ENCODE measurements at regions not wholly inside any gene's neighbourhood (a gene's known extent, or its start where the extent isn't known, plus 50 kb on each side); places are given as distances from the start of the nearest gene placed in this dataset.

DNA sequence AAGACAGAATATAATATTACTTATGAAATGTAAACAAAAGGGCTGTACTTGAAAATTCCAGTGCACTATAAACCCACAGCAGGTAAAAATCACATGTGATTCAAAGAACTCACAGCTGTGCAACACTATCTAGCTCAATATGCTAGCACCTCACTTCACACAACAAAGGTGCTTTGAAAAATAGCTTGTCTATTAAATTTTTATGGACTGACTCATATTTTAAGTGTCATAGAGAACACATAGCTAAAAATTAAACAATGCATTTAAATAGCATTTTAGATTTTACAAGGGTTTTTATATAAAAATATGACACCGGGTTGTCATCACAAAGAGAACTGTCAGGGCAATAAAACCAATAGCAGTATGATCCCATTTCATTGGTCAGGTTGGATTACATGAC, 1390.5 kb upstream of the TENM4 start:
- POLR2A ChIA-PET (ENCODE audit: partially characterized antibody): no interaction called here
- H3K9me3 Mint-ChIP-seq: peaks cover 2 to 17% (median 9%) of the 10 kb centered on the region in 8 donors
- intact Hi-C loops (cut with micrococcal nuclease): no loop called here
- no peaks in the 10 kb centered on the region for H3K27me3 Mint-ChIP-seq
- no peak overlapping the region for H3K27ac Mint-ChIP-seq
- H3K4me3 Mint-ChIP-seq: no peak overlapping the region
- no peaks in the 10 kb centered on the region for H3K36me3 ChIP-seq (ENCODE audit: insufficient read depth, low read length)
- DNase-seq: no peak
- no peaks in the 10 kb centered on the region for H3K36me3 Mint-ChIP-seq
- no peak overlapping the region for H3K4me3 ChIP-seq (ENCODE audit: low read length in 2 of 2)
- H3K27ac ChIP-seq (ENCODE audit: low read depth, low read length): no peak overlapping the region
- no peaks in the 10 kb centered on the region for H3K27me3 ChIP-seq (ENCODE audit: insufficient read depth, low read length)
- CTCF ChIA-PET (ENCODE audit: partially characterized antibody): no interaction called here
- H3K4me1 Mint-ChIP-seq: no peaks in the 10 kb centered on the region
- no peaks in the 10 kb centered on the region for H3K4me1 ChIP-seq (ENCODE audit: insufficient read depth, low read length)
- peaks cover 0 to 5% of the 10 kb centered on the region in 2 donors for H3K9me3 ChIP-seq (ENCODE audit: control insufficient read depth in 1 of 2, low read length in 2 of 2)

DNA sequence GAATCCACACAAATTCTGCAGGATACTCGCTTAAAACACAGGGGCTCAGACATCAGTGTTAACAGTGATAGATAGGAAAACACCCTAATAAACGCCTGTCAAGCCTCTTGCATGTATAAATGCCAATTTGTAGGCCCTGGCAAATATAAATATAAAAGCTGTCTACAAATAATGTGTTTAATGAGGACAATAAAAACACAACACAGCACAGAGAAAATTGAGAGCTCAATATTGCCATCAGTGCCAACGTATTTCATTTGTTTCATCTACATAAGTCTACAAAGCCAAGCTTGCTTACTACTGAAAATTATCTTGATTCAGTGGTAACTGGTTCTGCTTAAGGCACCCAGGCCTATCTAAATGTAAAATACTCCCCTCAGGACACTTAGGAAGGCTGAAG, 1387.0 kb upstream of the TENM4 start:
- Mint-ChIP-seq H3K4me3 (no peak overlapping the region), H3K4me1 (no peaks in the 10 kb centered on the region), H3K36me3 (no peaks in the 10 kb centered on the region), H3K27me3 (no peaks in the 10 kb centered on the region), H3K27ac (no peak overlapping the region), H3K9me3 (peaks cover 0 to 9% (median 4%) of the 10 kb centered on the region in 8 donors)
- Histone ChIP-seq H3K4me3 (ENCODE audit: low read length in 2 of 2) (no peak overlapping the region), H3K27me3 (ENCODE audit: insufficient read depth, low read length) (no peaks in the 10 kb centered on the region), H3K4me1 (ENCODE audit: insufficient read depth, low read length) (no peaks in the 10 kb centered on the region), H3K36me3 (ENCODE audit: insufficient read depth, low read length) (no peaks in the 10 kb centered on the region), H3K27ac (ENCODE audit: low read depth, low read length) (no peak overlapping the region), H3K9me3 (ENCODE audit: control insufficient read depth in 1 of 2, low read length in 2 of 2) (peaks cover 0 to 5% of the 10 kb centered on the region in 2 donors)
- DNase-seq: no peak
- ChIA-PET CTCF (ENCODE audit: partially characterized antibody) (no interaction called here), POLR2A (ENCODE audit: partially characterized antibody) (no interaction called here)
- intact Hi-C loops (cut with micrococcal nuclease): no loop called here

DNA sequence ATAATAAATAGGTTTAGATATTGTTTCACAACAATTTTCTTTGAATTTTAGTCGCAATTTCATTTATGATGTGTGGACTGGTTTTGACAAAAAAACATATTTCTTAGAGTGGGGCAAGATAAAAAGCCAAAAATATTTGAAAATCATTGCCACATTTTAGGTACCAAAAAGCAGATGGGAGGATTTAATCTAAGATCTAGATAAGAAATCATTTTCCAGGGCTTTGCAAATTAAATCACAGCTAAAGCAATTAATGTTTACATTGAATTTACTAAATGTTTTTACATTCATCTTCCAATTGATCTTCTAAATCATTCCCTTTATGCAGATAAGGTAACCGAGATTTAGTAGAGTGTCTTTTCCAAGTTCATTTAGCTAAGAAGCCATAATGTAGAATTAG, 1386.0 kb upstream of the TENM4 start:
- intact Hi-C loops (cut with micrococcal nuclease): no loop called here
- peaks cover 0 to 9% (median 3%) of the 10 kb centered on the region in 8 donors for H3K9me3 Mint-ChIP-seq
- no peak for DNase-seq
- Histone ChIP-seq H3K4me1 (ENCODE audit: insufficient read depth, low read length) (no peaks in the 10 kb centered on the region), H3K36me3 (ENCODE audit: insufficient read depth, low read length) (no peaks in the 10 kb centered on the region), H3K4me3 (ENCODE audit: low read length in 2 of 2) (no peak overlapping the region), H3K27me3 (ENCODE audit: insufficient read depth, low read length) (no peaks in the 10 kb centered on the region), H3K9me3 (ENCODE audit: control insufficient read depth in 1 of 2, low read length in 2 of 2) (peaks cover 0 to 5% of the 10 kb centered on the region in 2 donors), H3K27ac (ENCODE audit: low read depth, low read length) (no peak overlapping the region)
- no peak overlapping the region for H3K4me3 Mint-ChIP-seq
- H3K36me3 Mint-ChIP-seq: no peaks in the 10 kb centered on the region
- H3K27ac Mint-ChIP-seq: no peak overlapping the region
- no peaks in the 10 kb centered on the region for H3K27me3 Mint-ChIP-seq
- CTCF ChIA-PET (ENCODE audit: partially characterized antibody): no interaction called here
- no peaks in the 10 kb centered on the region for H3K4me1 Mint-ChIP-seq
- POLR2A ChIA-PET (ENCODE audit: partially characterized antibody): no interaction called here

DNA sequence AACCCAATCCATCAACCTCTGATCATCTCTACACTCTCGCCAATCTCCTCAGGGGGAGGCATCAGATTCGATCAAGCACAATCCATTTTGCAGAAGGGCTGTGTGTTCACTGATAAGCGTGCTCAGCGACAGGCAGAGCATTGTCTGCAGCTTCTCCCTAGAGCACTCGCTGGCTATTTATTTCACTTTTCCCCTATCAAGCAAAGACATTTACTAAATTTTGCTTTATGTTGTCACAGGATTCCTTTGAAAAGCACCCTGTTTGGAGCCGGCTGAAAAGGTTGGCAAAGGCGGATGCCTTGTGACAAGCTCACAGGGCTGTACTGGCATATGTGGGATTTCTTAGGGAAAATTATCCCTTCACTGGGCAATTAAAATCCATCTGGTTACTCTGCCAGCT, 1381.5 kb upstream of the TENM4 start:
- Histone ChIP-seq H3K27ac (ENCODE audit: low read depth, low read length) (no peak overlapping the region), H3K27me3 (ENCODE audit: insufficient read depth, low read length) (no peaks in the 10 kb centered on the region), H3K36me3 (ENCODE audit: insufficient read depth, low read length) (no peaks in the 10 kb centered on the region), H3K4me1 (ENCODE audit: insufficient read depth, low read length) (no peaks in the 10 kb centered on the region), H3K4me3 (ENCODE audit: low read length in 2 of 2) (no peak overlapping the region), H3K9me3 (ENCODE audit: control insufficient read depth in 1 of 2, low read length in 2 of 2) (no peaks in the 10 kb centered on the region)
- no peaks in the 10 kb centered on the region for H3K4me1 Mint-ChIP-seq
- intact Hi-C loops (cut with micrococcal nuclease): no loop called here
- no peaks in the 10 kb centered on the region for H3K27me3 Mint-ChIP-seq
- no peak overlapping the region for H3K27ac Mint-ChIP-seq
- peaks cover 0 to 14% (median 3%) of the 10 kb centered on the region in 8 donors for H3K9me3 Mint-ChIP-seq
- CTCF ChIA-PET (ENCODE audit: partially characterized antibody): no interaction called here
- POLR2A ChIA-PET (ENCODE audit: partially characterized antibody): no interaction called here
- no peak overlapping the region for H3K4me3 Mint-ChIP-seq
- no peak for DNase-seq
- H3K36me3 Mint-ChIP-seq: no peaks in the 10 kb centered on the region

DNA sequence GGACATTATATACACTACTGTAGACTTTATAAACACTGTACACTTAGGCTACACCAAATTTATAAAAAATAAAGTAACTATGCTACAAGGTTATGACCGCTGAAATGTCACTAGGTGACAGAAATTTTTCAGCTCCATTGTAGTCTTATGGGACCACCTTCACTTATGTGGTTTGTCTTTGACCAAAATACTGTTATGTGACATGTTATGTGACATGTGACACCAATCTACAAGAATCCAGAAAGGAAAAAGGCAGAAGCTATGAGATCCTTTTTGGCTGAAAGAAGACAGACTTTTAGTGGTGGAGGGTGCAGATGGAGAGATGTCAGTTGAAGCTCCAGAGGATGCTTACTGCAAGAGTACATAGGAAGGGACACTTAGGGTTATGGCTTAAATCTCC, 1378.4 kb upstream of the TENM4 start:
- Histone ChIP-seq H3K36me3 (ENCODE audit: insufficient read depth, low read length) (no peaks in the 10 kb centered on the region), H3K27me3 (ENCODE audit: insufficient read depth, low read length) (no peaks in the 10 kb centered on the region), H3K4me3 (ENCODE audit: low read length in 2 of 2) (no peak overlapping the region), H3K4me1 (ENCODE audit: insufficient read depth, low read length) (no peaks in the 10 kb centered on the region), H3K27ac (ENCODE audit: low read depth, low read length) (no peak overlapping the region), H3K9me3 (ENCODE audit: control insufficient read depth in 1 of 2, low read length in 2 of 2) (no peaks in the 10 kb centered on the region)
- H3K36me3 Mint-ChIP-seq: no peaks in the 10 kb centered on the region
- intact Hi-C loops (cut with micrococcal nuclease): no loop called here
- no peak overlapping the region for H3K27ac Mint-ChIP-seq
- no peaks in the 10 kb centered on the region for H3K4me1 Mint-ChIP-seq
- H3K9me3 Mint-ChIP-seq: peaks cover 0 to 21% (median 5%) of the 10 kb centered on the region in 8 donors
- H3K27me3 Mint-ChIP-seq: no peaks in the 10 kb centered on the region
- CTCF ChIA-PET (ENCODE audit: partially characterized antibody): no interaction called here
- no peak overlapping the region for H3K4me3 Mint-ChIP-seq
- POLR2A ChIA-PET (ENCODE audit: partially characterized antibody): no interaction called here
- no peak for DNase-seq

DNA sequence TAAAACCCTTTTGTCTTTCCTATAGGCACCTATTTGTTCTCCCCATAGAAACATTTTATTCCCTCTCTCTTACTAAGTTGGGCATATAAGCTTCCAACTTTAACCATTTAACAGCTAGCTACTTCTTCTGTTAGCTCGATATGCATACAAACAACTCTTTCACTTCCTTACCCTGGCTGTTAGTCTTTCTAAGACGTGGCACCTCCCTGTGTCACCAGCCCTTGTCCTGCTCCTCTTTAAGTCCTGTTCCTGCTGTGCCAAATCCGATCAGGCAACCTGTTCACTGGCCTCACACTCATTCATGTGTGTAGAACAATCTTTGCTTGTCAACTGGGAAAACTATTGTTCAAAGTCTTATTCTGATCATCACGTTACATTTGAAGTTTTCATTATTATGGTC, 1376.1 kb upstream of the TENM4 start:
- Histone ChIP-seq H3K4me1 (ENCODE audit: insufficient read depth, low read length) (no peaks in the 10 kb centered on the region), H3K4me3 (ENCODE audit: low read length in 2 of 2) (no peak overlapping the region), H3K36me3 (ENCODE audit: insufficient read depth, low read length) (no peaks in the 10 kb centered on the region), H3K9me3 (ENCODE audit: control insufficient read depth in 1 of 2, low read length in 2 of 2) (no peaks in the 10 kb centered on the region), H3K27me3 (ENCODE audit: insufficient read depth, low read length) (no peaks in the 10 kb centered on the region), H3K27ac (ENCODE audit: low read depth, low read length) (no peak overlapping the region)
- H3K9me3 Mint-ChIP-seq: peaks cover 0 to 21% (median 7%) of the 10 kb centered on the region in 8 donors
- no peak for DNase-seq
- H3K4me3 Mint-ChIP-seq: no peak overlapping the region
- H3K4me1 Mint-ChIP-seq: no peaks in the 10 kb centered on the region
- CTCF ChIA-PET (ENCODE audit: partially characterized antibody): no interaction called here
- no peak overlapping the region for H3K27ac Mint-ChIP-seq
- POLR2A ChIA-PET (ENCODE audit: partially characterized antibody): no interaction called here
- H3K36me3 Mint-ChIP-seq: no peaks in the 10 kb centered on the region
- H3K27me3 Mint-ChIP-seq: no peaks in the 10 kb centered on the region
- intact Hi-C loops (cut with micrococcal nuclease): no loop called here

DNA sequence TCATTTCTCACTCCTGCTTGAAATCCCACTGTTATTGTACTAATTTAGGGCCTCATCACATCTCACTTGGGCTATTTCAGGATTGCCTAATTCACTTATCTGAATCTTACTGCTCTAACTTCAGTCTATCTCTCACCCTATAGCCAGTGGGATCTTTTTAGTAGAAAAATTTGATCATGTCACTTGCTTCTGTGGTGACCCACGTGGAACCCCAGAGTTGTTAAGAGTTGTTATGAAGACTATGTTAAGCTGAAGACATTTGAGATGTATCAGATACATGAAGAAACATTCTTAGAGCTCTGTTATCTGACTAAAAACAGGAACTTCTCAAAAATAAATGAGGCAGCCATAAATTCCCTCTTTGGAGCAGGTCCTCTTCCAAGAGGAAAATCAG, 1375.6 kb upstream of the TENM4 start:
- no peak for DNase-seq
- H3K4me1 ChIP-seq (ENCODE audit: insufficient read depth, low read length): no peaks in the 10 kb centered on the region
- H3K4me3 ChIP-seq (ENCODE audit: low read length in 2 of 2): no peak overlapping the region
- no peaks in the 10 kb centered on the region for H3K36me3 Mint-ChIP-seq
- H3K9me3 Mint-ChIP-seq: peaks cover 0 to 21% (median 7%) of the 10 kb centered on the region in 8 donors
- no peaks in the 10 kb centered on the region for H3K27me3 ChIP-seq (ENCODE audit: insufficient read depth, low read length)
- H3K27ac ChIP-seq (ENCODE audit: low read depth, low read length): no peak overlapping the region
- intact Hi-C loops (cut with micrococcal nuclease): no loop called here
- no peaks in the 10 kb centered on the region for H3K27me3 Mint-ChIP-seq
- CTCF ChIA-PET (ENCODE audit: partially characterized antibody): no interaction called here
- POLR2A ChIA-PET (ENCODE audit: partially characterized antibody): no interaction called here
- no peaks in the 10 kb centered on the region for H3K4me1 Mint-ChIP-seq
- H3K4me3 Mint-ChIP-seq: no peak overlapping the region
- no peaks in the 10 kb centered on the region for H3K36me3 ChIP-seq (ENCODE audit: insufficient read depth, low read length)
- H3K27ac Mint-ChIP-seq: no peak overlapping the region
- H3K9me3 ChIP-seq (ENCODE audit: control insufficient read depth in 1 of 2, low read length in 2 of 2): no peaks in the 10 kb centered on the region

DNA sequence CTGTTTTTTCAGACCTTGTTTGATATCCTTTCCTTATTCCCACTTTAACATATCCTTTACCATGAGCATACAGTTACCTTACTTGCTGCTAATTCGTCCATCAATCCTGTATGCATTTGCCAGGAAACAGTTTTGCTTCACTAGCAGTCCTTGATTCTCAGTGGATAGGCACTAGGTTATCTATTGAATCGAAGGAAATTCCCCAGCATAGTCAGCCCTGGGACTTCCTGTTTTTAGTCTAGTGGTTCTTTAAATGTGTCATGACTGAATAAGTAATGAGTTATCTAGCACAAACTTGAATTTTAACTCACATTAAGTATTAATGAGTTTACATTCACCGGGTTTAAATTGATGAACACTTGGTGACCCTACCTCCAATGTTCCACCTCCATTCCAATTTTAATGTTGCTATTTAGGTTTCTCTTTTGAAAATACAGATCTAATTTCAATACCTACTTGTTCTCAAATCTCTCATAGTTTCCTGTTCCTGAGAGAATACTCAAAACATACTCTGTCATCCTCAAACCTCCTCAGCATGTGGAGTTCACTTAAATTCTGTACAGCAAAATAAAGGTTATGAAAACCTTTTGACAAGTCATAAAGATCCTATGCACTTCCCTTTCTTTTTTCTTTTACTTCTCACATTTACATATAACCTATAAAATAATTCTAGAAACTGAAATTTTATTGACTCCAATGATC, 1375.1 kb upstream of the TENM4 start:
- H3K4me1 ChIP-seq (ENCODE audit: insufficient read depth, low read length): no peaks in the 10 kb centered on the region
- Mint-ChIP-seq H3K27ac (no peak overlapping the region), H3K4me1 (no peaks in the 10 kb centered on the region), H3K27me3 (no peaks in the 10 kb centered on the region), H3K4me3 (no peak overlapping the region), H3K9me3 (peaks cover 0 to 21% (median 7%) of the 10 kb centered on the region in 8 donors), H3K36me3 (no peaks in the 10 kb centered on the region)
- POLR2A ChIA-PET (ENCODE audit: partially characterized antibody): no interaction called here
- no peaks in the 10 kb centered on the region for H3K9me3 ChIP-seq (ENCODE audit: control insufficient read depth in 1 of 2, low read length in 2 of 2)
- CTCF ChIA-PET (ENCODE audit: partially characterized antibody): no interaction called here
- H3K27ac ChIP-seq (ENCODE audit: low read depth, low read length): no peak overlapping the region
- DNase-seq: no peak
- no peaks in the 10 kb centered on the region for H3K36me3 ChIP-seq (ENCODE audit: insufficient read depth, low read length)
- H3K4me3 ChIP-seq (ENCODE audit: low read length in 2 of 2): no peak overlapping the region
- H3K27me3 ChIP-seq (ENCODE audit: insufficient read depth, low read length): no peaks in the 10 kb centered on the region
- intact Hi-C loops (cut with micrococcal nuclease): no loop called here

Data from CD4-positive, alpha-beta memory T cell (primary cell).